Esophagus squamous epithelium (tissue), 5 donors: ENCODE measurements at regions not wholly inside any gene's neighbourhood (a gene's known extent, or its start where the extent isn't known, plus 50 kb on each side); places are given as distances from the start of the nearest gene placed in this dataset.
"Not testable (repeated sequence)": the region's sequence is repeated elsewhere in the genome, so short reads cannot be mapped to it uniquely, and the experiment has no call there.

Experiments used
- DNase-seq: peaks from one replicate; lab custom pipeline; 2025; lab: John Stamatoyannopoulos, UW
- H3K27ac ChIP-seq, 4 donors: fragments of 200-600 bp; sonication (generic); one replicate each; pipeline ENCODE4 v1.5.1; 2016 to 2019; ENCODE audit warnings: mild to moderate bottlenecking in 1 of 4
- H3K27me3 ChIP-seq, 4 donors: fragments of 200-600 bp; sonication (generic); 1 replicate in 3 of 4; 2 replicates in 1 of 4; pipeline versions ENCODE4 v1.5.1 to v1.6.0; 2017 to 2021; ENCODE audit warnings: antibody characterized with exemption in 1 of 4
- H3K36me3 ChIP-seq, 3 donors: fragments of 200-600 bp; sonication (generic); one replicate each; pipeline ENCODE4 v1.5.1; 2016 to 2019
- H3K4me1 ChIP-seq, 3 donors: fragments of 200-600 bp; sonication (generic); one replicate each; pipeline ENCODE4 v1.5.1; 2017 to 2019
- H3K4me3 ChIP-seq, 4 donors: fragments of 200-600 bp; sonication (generic); 1 replicate in 3 of 4; 2 replicates in 1 of 4; pipeline ENCODE4 v1.5.1; 2016 to 2019; ENCODE audit warnings: mild to moderate bottlenecking in 2 of 4, moderate library complexity in 1 of 4
- H3K9me3 ChIP-seq, 3 donors: fragments of 200-600 bp; sonication (generic); one replicate each; pipeline ENCODE4 v1.5.1; 2016 to 2019
- POLR2A ChIP-seq, 4 donors: fragments of 450-650 bp; IDR thresholded peaks; one replicate each; pipeline ENCODE4 v1.6.1; 2017; ENCODE audit warnings: antibody characterized with exemption in 4 of 4, mild to moderate bottlenecking in 4 of 4, moderate library complexity in 3 of 4
- WGBS, 2 donors: methylation state at CpG; one replicate each; pipeline ENCODE4 v1.1.5; 2018; 5-methylcytosine and 5-hydroxymethylcytosine counted together
- intact Hi-C: fragments of 100-400 bp; cut with DNase I; formaldehyde crosslinking; loops from one replicate; pipeline ENCODE4 v1.15.0; 2022
- TF ChIP-seq, protein P1 (sequence below), 6 experiments: fragments of 450-650 bp in 4 of 6; fragments of 200-600 bp in 2 of 6; sonication (generic) in 2 of 6; IDR thresholded peaks; one replicate each; pipeline ENCODE4 v1.5.1; 2016 to 2019; ENCODE audit warnings: antibody characterized with exemption in 6 of 6, mild to moderate bottlenecking in 4 of 6, moderate library complexity in 4 of 6
- donor health status: DM: yes; HTN: yes; CAD: no.

DNA sequence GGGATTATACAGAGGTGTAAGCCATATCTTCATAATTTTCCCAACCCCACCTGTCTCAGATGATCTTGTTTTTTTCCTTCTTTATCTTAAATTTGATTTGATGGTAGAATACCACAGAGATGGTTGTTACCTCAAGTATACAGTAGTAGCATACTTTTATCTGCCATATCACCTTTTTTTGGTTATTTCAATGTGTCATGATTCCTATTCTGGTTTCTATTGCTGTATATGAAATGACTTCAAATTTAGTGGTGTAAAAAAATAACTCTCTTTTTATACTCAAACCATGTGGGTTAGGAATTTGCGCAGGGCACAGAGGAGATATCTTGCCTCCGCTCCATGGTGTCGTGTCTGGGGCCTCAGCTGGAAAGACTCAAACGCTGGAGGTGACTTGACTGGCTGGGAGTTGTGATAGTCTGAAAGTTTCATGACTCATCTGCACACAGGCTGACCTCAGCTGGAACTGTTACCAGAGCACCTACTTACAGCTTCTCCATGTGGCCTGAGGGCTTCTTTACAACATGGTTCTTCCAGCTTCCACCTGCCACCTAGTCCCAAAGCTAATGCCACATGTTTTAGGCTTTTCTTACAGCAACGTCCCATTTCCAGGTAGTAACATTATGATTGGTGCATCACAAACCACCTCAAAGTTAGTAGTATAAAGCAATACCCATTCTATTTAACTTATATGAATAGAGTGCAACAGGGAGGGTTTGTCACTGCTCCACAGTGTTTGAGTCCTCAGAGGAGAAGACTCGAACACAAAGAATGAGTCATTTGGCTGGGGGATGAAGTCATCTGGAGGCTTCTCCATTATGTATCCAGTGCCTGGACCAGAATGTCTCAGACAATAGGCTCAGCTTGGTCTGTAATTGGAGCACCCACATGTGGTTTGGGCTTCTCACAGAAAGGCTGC is 82.3 kb upstream of the XPO1 start:
- Histone ChIP-seq H3K9me3 (no peaks in the 10 kb centered on the region), H3K27me3 (no peaks in the 10 kb centered on the region), H3K27ac (no peak overlapping the region), H3K36me3 (no peaks in the 10 kb centered on the region), H3K4me3 (no peak overlapping the region), H3K4me1 (peaks cover 0 to 12% (median 0%) of the 10 kb centered on the region in 3 donors)
- TF ChIP-seq POLR2A (IDR thresholded peaks at IDR 0.05) = no peak
- TF ChIP-seq, protein P1, sequence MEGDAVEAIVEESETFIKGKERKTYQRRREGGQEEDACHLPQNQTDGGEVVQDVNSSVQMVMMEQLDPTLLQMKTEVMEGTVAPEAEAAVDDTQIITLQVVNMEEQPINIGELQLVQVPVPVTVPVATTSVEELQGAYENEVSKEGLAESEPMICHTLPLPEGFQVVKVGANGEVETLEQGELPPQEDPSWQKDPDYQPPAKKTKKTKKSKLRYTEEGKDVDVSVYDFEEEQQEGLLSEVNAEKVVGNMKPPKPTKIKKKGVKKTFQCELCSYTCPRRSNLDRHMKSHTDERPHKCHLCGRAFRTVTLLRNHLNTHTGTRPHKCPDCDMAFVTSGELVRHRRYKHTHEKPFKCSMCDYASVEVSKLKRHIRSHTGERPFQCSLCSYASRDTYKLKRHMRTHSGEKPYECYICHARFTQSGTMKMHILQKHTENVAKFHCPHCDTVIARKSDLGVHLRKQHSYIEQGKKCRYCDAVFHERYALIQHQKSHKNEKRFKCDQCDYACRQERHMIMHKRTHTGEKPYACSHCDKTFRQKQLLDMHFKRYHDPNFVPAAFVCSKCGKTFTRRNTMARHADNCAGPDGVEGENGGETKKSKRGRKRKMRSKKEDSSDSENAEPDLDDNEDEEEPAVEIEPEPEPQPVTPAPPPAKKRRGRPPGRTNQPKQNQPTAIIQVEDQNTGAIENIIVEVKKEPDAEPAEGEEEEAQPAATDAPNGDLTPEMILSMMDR (IDR thresholded peaks at IDR 0.05) = no peak
- 43 to 45% methylated on average over 6 of the region's 6 CpGs for WGBS, 2 donors
- DNase-seq = no peak
- intact Hi-C loops = no loop called here

DNA sequence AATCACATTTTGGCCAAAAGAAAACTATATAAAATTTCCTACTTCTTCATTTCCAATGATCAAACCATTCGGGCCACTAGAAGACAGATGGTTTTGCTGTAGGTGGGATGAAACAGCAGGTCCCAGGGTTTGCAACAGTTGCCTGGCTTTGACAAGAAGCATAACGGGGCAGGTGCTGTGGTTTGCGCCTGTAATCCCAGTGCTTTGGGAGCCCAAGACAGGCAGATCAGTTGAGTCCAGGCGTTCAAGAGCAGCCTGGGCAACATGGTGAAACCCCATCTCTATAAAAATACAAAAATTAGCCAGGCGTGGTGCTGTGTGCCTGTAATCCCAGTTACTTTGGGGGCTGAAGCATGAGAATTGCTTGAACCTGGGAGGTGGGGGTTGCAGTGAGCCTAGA is 81.4 kb upstream of the XPO1 start:
- DNase-seq = no peak
- H3K4me3 ChIP-seq = no peak overlapping the region
- WGBS, 2 donors = 73 to 85% methylated on average over 5 of the region's 5 CpGs

DNA sequence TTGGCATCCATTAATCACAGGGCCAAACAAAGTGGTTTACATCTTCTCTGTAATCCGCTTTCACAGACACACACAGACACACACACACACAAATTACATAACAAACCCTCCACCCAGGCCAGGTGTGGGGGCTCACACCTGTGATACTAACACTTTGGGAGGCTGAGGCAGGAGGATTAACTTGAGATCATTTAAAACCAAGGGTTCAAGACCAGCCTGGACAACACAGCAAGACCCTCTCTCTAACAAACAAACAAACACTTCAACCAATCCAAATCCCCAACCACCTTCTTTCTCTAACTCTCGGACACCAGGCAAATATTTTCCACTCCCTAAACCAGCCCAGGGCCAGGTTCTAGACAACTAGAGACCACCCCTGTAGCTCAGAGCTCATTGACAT is 79.5 kb upstream of the XPO1 start:
- 77 to 88% methylated on average over 2 of the region's 2 CpGs for WGBS, 2 donors

More for the DNA sequence above, 81.4 kb upstream of the XPO1 start:
- Histone ChIP-seq H3K9me3 (no peaks in the 10 kb centered on the region), H3K27me3 (no peaks in the 10 kb centered on the region), H3K27ac (no peak overlapping the region), H3K36me3 (no peaks in the 10 kb centered on the region), H3K4me1 (peaks cover 0 to 12% (median 0%) of the 10 kb centered on the region in 3 donors)
- intact Hi-C loops = no loop called here
- no peak for TF ChIP-seq POLR2A (IDR thresholded peaks at IDR 0.05)
- TF ChIP-seq, protein P1 (IDR thresholded peaks at IDR 0.05) = no peak

DNA sequence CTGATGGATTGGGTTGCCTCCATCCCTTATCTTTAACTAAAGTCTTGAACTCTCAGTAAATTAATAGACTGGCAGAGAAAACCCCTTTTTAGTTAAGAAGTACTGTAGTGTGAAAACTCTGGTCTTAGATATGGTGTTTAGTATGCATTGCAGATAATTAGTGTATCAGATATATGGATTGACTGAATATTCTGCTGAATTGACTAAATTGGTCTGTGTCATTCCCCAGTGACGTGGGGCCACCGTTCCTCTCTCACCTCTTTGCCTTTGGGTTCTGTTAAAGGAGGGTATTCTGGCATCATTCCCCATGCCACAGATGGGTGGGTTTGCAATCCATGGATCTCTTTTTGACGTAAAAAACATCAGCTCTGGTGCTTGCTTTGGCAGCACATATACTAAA is 67.1 kb upstream of the XPO1 start:
- intact Hi-C loops = no loop called here
- Histone ChIP-seq H3K27ac (no peak overlapping the region), H3K9me3 (no peaks in the 10 kb centered on the region), H3K27me3 (no peaks in the 10 kb centered on the region), H3K36me3 (no peaks in the 10 kb centered on the region), H3K4me1 (no peaks in the 10 kb centered on the region), H3K4me3 (no peak overlapping the region)
- no peak for TF ChIP-seq POLR2A (IDR thresholded peaks at IDR 0.05)
- TF ChIP-seq, protein P1 (IDR thresholded peaks at IDR 0.05) = no peak
- no peak for DNase-seq
- 95 to 98% methylated on average over 3 of the region's 3 CpGs for WGBS, 2 donors

More for the DNA sequence above, 79.5 kb upstream of the XPO1 start:
- no peaks in the 10 kb centered on the region for H3K9me3 ChIP-seq
- no peak for DNase-seq
- H3K27me3 ChIP-seq = no peaks in the 10 kb centered on the region
- H3K4me3 ChIP-seq = no peak overlapping the region
- H3K27ac ChIP-seq = no peak overlapping the region
- H3K4me1 ChIP-seq = peaks cover 0 to 12% (median 0%) of the 10 kb centered on the region in 3 donors
- intact Hi-C loops = no loop called here
- TF ChIP-seq POLR2A (IDR thresholded peaks at IDR 0.05) = no peak
- TF ChIP-seq, protein P1 (IDR thresholded peaks at IDR 0.05) = no peak
- no peaks in the 10 kb centered on the region for H3K36me3 ChIP-seq

DNA sequence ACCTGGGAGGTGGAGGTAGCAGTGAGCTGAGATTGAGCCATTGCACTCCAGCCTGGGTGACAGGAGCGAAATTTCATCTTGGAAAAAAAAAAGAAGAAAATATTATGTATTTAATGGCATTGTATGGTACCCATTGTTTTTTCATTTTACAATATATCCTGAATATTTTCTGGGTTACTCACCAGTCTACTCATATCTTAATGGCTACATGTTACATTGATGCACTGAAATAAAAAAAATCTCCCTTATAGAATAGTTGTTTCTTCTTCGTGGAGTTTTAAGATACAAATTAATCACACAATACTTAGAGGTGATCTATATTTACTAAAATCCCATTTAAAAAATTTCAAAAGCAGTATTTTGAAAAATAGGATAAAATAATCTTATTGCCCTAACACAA is 66.3 kb upstream of the XPO1 start:
- intact Hi-C loops = no loop called here
- Histone ChIP-seq H3K9me3 (no peaks in the 10 kb centered on the region), H3K4me3 (no peak overlapping the region), H3K27ac (no peak overlapping the region), H3K4me1 (no peaks in the 10 kb centered on the region), H3K27me3 (no peaks in the 10 kb centered on the region), H3K36me3 (no peaks in the 10 kb centered on the region)
- DNase-seq = no peak
- TF ChIP-seq POLR2A (IDR thresholded peaks at IDR 0.05) = no peak
- TF ChIP-seq, protein P1 (IDR thresholded peaks at IDR 0.05) = no peak
- WGBS, 2 donors = 81% methylated on average over 2 of the region's 2 CpGs

DNA sequence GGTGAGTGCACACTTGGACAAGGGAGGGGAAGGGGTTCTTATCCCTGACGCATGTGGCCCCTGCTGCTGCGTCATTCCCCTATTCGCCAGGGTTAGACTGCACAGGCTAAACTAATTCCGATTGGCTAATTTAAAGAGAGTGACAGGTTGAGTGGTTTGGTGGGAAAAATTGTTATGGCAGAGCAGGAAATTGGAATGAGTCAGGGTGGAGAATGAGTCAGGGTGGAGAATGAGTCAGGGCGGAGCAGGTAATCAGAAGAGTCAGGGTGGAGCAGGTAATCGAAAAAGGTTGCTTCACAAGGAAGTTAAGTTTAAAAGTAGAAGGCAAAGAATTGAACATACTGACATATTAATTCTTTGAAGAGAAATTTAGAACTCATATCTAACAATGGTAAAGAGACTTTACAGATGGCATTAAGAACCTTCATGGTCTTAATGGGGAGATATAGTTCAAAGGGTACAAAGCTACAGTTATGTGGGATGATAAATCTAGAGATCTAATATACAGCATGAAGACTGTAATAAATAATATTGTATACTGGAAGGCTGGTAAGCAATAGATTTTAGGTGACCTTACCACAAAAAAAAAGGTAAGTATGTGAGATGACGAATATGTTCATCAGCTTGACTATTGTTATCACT is 60.5 kb upstream of the XPO1 start:
- H3K36me3 ChIP-seq, H3K27me3 ChIP-seq, H3K4me3 ChIP-seq, H3K9me3 ChIP-seq, intact Hi-C loops, DNase-seq, H3K4me1 ChIP-seq: not testable (repeated sequence)
- peak overlapping the region in 3 of 4 donors; percentile 14 to 68 (median 53) for H3K27ac ChIP-seq
- 55 to 56% methylated on average over 7 of the region's 7 CpGs for WGBS, 2 donors
